ENCODE measurements at regions not wholly inside any gene's neighbourhood (a gene's known extent, or its start where the extent isn't known, plus 50 kb on each side); places are given as distances from the start of the nearest gene placed in this dataset.

DNA sequence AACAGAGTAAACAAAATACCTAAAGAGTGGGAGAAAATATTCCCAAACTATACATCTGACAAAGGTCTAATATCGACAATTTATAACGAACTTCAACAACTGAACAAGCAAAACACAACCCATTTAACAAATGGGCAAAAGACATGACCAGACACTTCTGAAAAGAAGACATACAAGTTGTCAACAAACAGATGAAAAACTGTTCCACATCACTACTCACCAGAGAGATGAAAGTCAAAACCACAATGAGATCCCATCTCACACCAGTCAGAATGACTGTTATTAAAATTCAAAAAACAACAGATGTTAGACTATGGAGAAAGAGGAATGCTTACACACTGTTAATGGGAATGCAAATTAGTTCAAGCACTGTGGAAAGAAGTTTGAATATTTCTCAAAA lies 233.8 kb upstream of the EDNRB start:
- TF ChIP-seq, protein P1, sequence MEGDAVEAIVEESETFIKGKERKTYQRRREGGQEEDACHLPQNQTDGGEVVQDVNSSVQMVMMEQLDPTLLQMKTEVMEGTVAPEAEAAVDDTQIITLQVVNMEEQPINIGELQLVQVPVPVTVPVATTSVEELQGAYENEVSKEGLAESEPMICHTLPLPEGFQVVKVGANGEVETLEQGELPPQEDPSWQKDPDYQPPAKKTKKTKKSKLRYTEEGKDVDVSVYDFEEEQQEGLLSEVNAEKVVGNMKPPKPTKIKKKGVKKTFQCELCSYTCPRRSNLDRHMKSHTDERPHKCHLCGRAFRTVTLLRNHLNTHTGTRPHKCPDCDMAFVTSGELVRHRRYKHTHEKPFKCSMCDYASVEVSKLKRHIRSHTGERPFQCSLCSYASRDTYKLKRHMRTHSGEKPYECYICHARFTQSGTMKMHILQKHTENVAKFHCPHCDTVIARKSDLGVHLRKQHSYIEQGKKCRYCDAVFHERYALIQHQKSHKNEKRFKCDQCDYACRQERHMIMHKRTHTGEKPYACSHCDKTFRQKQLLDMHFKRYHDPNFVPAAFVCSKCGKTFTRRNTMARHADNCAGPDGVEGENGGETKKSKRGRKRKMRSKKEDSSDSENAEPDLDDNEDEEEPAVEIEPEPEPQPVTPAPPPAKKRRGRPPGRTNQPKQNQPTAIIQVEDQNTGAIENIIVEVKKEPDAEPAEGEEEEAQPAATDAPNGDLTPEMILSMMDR (IDR thresholded peaks at IDR 0.05; ENCODE audit: low read depth, low read length, poor library complexity, severe bottlenecking), result no peak
- no peak for TF ChIP-seq EZH2phosphoT487 (IDR thresholded peaks at IDR 0.05; ENCODE audit: borderline replicate concordance, low read length)

All from DOHH2 (cell line).